Right atrium auricular region (tissue), 2 donors: ENCODE measurements at regions not wholly inside any gene's neighbourhood (a gene's known extent, or its start where the extent isn't known, plus 50 kb on each side); places are given as distances from the start of the nearest gene placed in this dataset.

Source experiments
- DNase-seq: peaks from one replicate; pipeline ENCODE4 v3.0.0-alpha.2; 2019; ENCODE audit warnings: low spot score
- H3K27ac ChIP-seq, 2 donors: fragments of 200-600 bp; sonication (generic); 1 replicate in 1 of 2; 2 replicates in 1 of 2; pipeline ENCODE4 v1.5.1; 2016 to 2019
- H3K27me3 ChIP-seq, 2 donors: fragments of 200-600 bp; sonication (generic); one replicate each; pipeline versions ENCODE4 v1.5.1 to v1.6.0; 2017 to 2019
- H3K36me3 ChIP-seq: fragments of 200-600 bp; sonication (generic); one replicate; pipeline ENCODE4 v1.5.1; 2016
- H3K4me1 ChIP-seq, 2 donors: fragments of 200-600 bp; sonication (generic); one replicate each; pipeline versions ENCODE4 v1.5.1 to v1.6.0; 2017 to 2019
- H3K4me3 ChIP-seq, 2 donors: fragments of 200-600 bp; sonication (generic); 1 replicate in 1 of 2; 2 replicates in 1 of 2; pipeline ENCODE4 v1.5.1; 2017 to 2019; ENCODE audit warnings: mild to moderate bottlenecking in 1 of 2, moderate library complexity in 1 of 2
- H3K9me3 ChIP-seq, 2 donors: fragments of 200-600 bp; sonication (generic); one replicate each; pipeline ENCODE4 v1.5.1; 2019
- CTCF ChIP-seq, 2 donors: fragments of 200-600 bp; sonication (generic); IDR thresholded peaks; one replicate each; pipeline ENCODE4 v1.5.1; 2019; ENCODE audit warnings: antibody characterized with exemption in 2 of 2

GRCh38 chr7:24477398-24478136 is 95.7 kb upstream of the PALS2 start:
- Histone ChIP-seq H3K4me3 (no peak overlapping the region), H3K36me3 (no peaks in the 10 kb centered on the region), H3K4me1 (peaks cover 0 to 10% of the 10 kb centered on the region in 2 donors), H3K27me3 (no peaks in the 10 kb centered on the region), H3K27ac (peak overlapping the region; percentile 11 to 44), H3K9me3 (no peaks in the 10 kb centered on the region)
- peak; percentile 72 for DNase-seq
- no peak for TF ChIP-seq CTCF (IDR thresholded peaks at IDR 0.05)

GRCh38 chr7:24478137-24478655 is 95.1 kb upstream of the PALS2 start:
- H3K27ac ChIP-seq: peak overlapping the region in 1 of 2 donors; percentile 44
- no peak for TF ChIP-seq CTCF (IDR thresholded peaks at IDR 0.05)
- peaks cover 0 to 10% of the 10 kb centered on the region in 2 donors for H3K4me1 ChIP-seq
- no peaks in the 10 kb centered on the region for H3K36me3 ChIP-seq
- no peaks in the 10 kb centered on the region for H3K27me3 ChIP-seq
- no peak for DNase-seq
- no peak overlapping the region for H3K4me3 ChIP-seq
- no peaks in the 10 kb centered on the region for H3K9me3 ChIP-seq

DNA sequence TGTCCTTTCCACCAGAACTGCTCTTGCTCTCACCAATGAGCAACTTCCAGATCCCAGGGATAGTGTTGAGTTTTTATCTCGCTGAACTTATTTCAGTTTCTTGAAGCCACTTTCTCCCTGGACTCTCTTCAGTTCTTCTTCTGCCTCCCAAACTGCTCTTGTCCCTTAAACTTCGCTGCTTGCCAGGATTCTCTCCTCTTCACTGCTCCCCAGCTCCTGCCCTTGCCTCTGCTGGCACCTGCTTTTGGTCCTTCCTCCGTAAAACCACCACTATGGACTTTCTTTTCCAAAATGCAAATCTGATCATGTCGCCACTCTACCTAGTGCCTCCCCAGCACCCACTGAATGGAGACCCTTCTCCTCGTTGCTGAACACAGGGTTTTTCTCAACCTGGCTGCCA is 92.8 kb upstream of the PALS2 start:
- H3K36me3 ChIP-seq: no peaks in the 10 kb centered on the region
- H3K4me3 ChIP-seq: no peak overlapping the region
- H3K9me3 ChIP-seq: no peaks in the 10 kb centered on the region
- TF ChIP-seq CTCF (IDR thresholded peaks at IDR 0.05): no peak
- DNase-seq: no peak
- H3K27ac ChIP-seq: no peak overlapping the region
- no peaks in the 10 kb centered on the region for H3K27me3 ChIP-seq
- H3K4me1 ChIP-seq: peaks cover 0 to 10% of the 10 kb centered on the region in 2 donors

DNA sequence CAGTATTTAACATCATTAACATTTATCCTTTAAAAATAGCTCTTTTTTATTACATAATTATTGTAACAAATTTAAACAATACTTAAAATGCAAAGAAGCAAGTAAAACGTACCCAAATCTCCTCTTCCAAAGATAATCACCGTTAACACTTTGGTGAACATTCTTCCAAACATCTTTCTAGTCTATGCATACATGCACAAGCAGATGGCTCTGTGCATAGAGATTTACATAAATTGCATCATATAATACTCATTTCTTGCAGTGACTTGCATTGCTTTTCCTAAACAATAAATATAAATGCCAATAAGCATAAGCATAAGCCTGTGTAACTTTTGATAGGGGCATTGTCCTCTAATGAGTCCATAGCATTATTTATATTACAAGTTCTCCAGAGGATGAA is 89.4 kb upstream of the PALS2 start:
- no peak for TF ChIP-seq CTCF (IDR thresholded peaks at IDR 0.05)
- Histone ChIP-seq H3K4me3 (no peak overlapping the region), H3K9me3 (no peaks in the 10 kb centered on the region), H3K27ac (no peak overlapping the region), H3K36me3 (no peaks in the 10 kb centered on the region), H3K27me3 (no peaks in the 10 kb centered on the region), H3K4me1 (no peaks in the 10 kb centered on the region)
- DNase-seq: no peak

DNA sequence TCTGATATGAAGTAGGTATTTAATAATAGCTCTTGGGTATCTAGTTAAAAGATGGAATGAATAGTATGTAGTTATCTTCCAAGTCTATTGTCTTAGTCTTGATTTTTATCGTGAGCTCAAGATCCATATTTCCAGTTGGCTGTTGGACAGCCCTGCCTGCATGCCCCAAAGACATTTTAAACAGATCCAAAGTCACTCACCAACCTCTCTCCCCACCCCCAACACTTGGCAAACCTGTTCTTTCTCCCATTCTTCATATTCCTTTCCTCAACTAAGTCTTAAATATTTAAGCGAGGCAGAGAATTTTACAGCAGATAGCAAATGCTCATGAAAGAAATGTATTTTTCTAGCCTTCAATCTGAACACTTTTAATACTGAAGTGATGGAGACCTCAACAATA is 80.7 kb upstream of the PALS2 start:
- no peaks in the 10 kb centered on the region for H3K4me1 ChIP-seq
- no peaks in the 10 kb centered on the region for H3K36me3 ChIP-seq
- no peak overlapping the region for H3K4me3 ChIP-seq
- DNase-seq: no peak
- H3K27me3 ChIP-seq: no peaks in the 10 kb centered on the region
- TF ChIP-seq CTCF (IDR thresholded peaks at IDR 0.05): no peak
- H3K9me3 ChIP-seq: no peaks in the 10 kb centered on the region
- H3K27ac ChIP-seq: no peak overlapping the region

DNA sequence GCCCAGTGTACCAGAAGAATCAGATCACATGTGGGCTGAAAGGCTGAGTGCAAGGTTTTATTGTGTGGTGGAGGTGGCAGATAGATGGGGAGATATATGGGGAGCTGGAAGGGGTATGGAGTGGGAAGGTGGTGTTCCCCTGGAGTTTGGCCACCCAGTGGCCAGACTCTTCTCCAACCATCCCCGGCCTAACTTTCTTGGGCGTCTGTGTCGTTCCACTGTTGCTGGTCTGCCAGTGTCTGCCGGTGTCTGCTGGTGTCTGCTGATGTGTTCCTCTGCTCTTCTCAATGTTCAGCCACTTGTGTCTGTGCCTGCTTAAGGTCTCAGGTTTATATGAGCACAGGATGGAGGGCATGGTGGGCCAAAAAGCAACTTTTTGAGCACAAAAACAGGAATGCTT is 78.4 kb upstream of the PALS2 start:
- H3K4me1 ChIP-seq: no peaks in the 10 kb centered on the region
- no peak overlapping the region for H3K27ac ChIP-seq
- no peak for TF ChIP-seq CTCF (IDR thresholded peaks at IDR 0.05)
- no peak for DNase-seq
- no peak overlapping the region for H3K4me3 ChIP-seq
- no peaks in the 10 kb centered on the region for H3K36me3 ChIP-seq
- H3K9me3 ChIP-seq: no peaks in the 10 kb centered on the region
- H3K27me3 ChIP-seq: no peaks in the 10 kb centered on the region
